GM23338 (cell line): ENCODE measurements at regions not wholly inside any gene's neighbourhood (a gene's known extent, or its start where the extent isn't known, plus 50 kb on each side); places are given as distances from the start of the nearest gene placed in this dataset.

Experiments
- ATAC-seq: fragments of 200-7000 bp; cut with Tn5 transposase; 3 replicates; pipeline ENCODE4 v1.9.1; 2020
- DNase-seq: peaks from one replicate; pipeline ENCODE4 v3.0.0-alpha.2; 2015; ENCODE audit warnings: low spot score
- H2AFZ ChIP-seq: fragments of 200-600 bp; sonication (generic); 2 replicates; pipeline ENCODE4 v1.8.0; 2016; ENCODE audit warnings: antibody characterized with exemption, mild to moderate bottlenecking, moderate library complexity
- H3F3A ChIP-seq: fragments of 200-600 bp; sonication (generic); replicated peaks from 2 replicates; pipeline ENCODE4 v1.8.0; 2017; ENCODE audit warnings: antibody characterized with exemption, mixed run types, low read depth
- H3K27ac ChIP-seq: fragments of 200-600 bp; sonication (generic); 2 replicates; pipeline ENCODE4 v1.6.1; 2016; ENCODE audit warnings: low read depth
- H3K27me3 ChIP-seq: fragments of 200-600 bp; sonication (generic); 2 replicates; pipeline ENCODE4 v1.8.0; 2016; ENCODE audit warnings: mild to moderate bottlenecking, mixed run types, moderate library complexity; ENCODE audit not compliant: insufficient read depth
- H3K36me3 ChIP-seq: fragments of 200-600 bp; sonication (generic); 2 replicates; pipeline ENCODE4 v1.8.0; 2016; ENCODE audit warnings: mild to moderate bottlenecking; ENCODE audit not compliant: insufficient read depth
- H3K4me1 ChIP-seq: fragments of 200-600 bp; sonication (generic); 2 replicates; pipeline ENCODE4 v1.8.0; 2016; ENCODE audit warnings: mild to moderate bottlenecking, moderate library complexity; ENCODE audit not compliant: insufficient read depth
- H3K4me2 ChIP-seq: fragments of 200-600 bp; sonication (generic); 2 replicates; pipeline ENCODE4 v1.7.1; 2017; ENCODE audit warnings: mixed run types
- H3K4me3 ChIP-seq: fragments of 200-600 bp; sonication (generic); 2 replicates; pipeline ENCODE4 v1.6.1; 2016; ENCODE audit warnings: mixed run types
- H3K79me2 ChIP-seq: fragments of 200-600 bp; sonication (generic); replicated peaks from 2 replicates; pipeline ENCODE4 v1.8.0; 2017; ENCODE audit warnings: mild to moderate bottlenecking; ENCODE audit not compliant: insufficient read depth
- H3K9me2 ChIP-seq: fragments of 200-600 bp; sonication (generic); 2 replicates; pipeline ENCODE4 v1.8.0; 2017; ENCODE audit not compliant: insufficient read depth
- H4K20me1 ChIP-seq: fragments of 200-600 bp; sonication (generic); replicated peaks from 2 replicates; pipeline ENCODE4 v1.8.0; 2017; ENCODE audit warnings: mild to moderate bottlenecking; ENCODE audit not compliant: insufficient read depth
- H3K27ac Mint-ChIP-seq: 2 replicates; pipeline ENCODE4 v1.8.0; 2020; ENCODE audit warnings: inconsistent platforms, mild to moderate bottlenecking, moderate library complexity, mixed read lengths
- H3K27me3 Mint-ChIP-seq: 3 replicates; pipeline ENCODE4 v1.8.0; 2022; ENCODE audit warnings: low read depth, mild to moderate bottlenecking, moderate library complexity, mixed read lengths, inconsistent platforms; ENCODE audit not compliant: insufficient read depth, poor library complexity
- H3K36me3 Mint-ChIP-seq: 3 replicates; pipeline ENCODE4 v1.8.0; 2021; ENCODE audit warnings: low read depth, mild to moderate bottlenecking, inconsistent platforms, moderate library complexity, mixed read lengths
- H3K4me1 Mint-ChIP-seq: 3 replicates; pipeline ENCODE4 v1.8.0; 2020; ENCODE audit warnings: mild to moderate bottlenecking, inconsistent platforms, mixed read lengths
- H3K4me3 Mint-ChIP-seq: 3 replicates; pipeline ENCODE4 v1.8.0; 2021; ENCODE audit warnings: moderate library complexity, mild to moderate bottlenecking, inconsistent platforms, mixed read lengths
- H3K9me3 Mint-ChIP-seq: 3 replicates; pipeline ENCODE4 v1.8.0; 2020; ENCODE audit warnings: moderate library complexity, mild to moderate bottlenecking, inconsistent platforms, mixed read lengths
- CREB1 ChIP-seq: fragments of 250-450 bp; sonication (Bioruptor Pico); IDR thresholded peaks from 2 replicates; pipeline ENCODE4 v1.5.0; 2020; ENCODE audit warnings: low read depth, mild to moderate bottlenecking, moderate library complexity
- CTCF ChIP-seq, 2 experiments: fragments of 200-600 bp in 1 of 2; sonication (generic) in 1 of 2; conservative IDR thresholded peaks; 2 replicates each; pipeline versions ENCODE4 v1.5.1 to v1.6.1; 2016 to 2017; ENCODE audit warnings: antibody characterized with exemption in 2 of 2, low read depth in 2 of 2, mild to moderate bottlenecking in 2 of 2, moderate library complexity in 1 of 2
- ETS1 ChIP-seq: IDR thresholded peaks from 2 replicates; pipeline ENCODE4 v1.6.1; 2016; ENCODE audit warnings: antibody characterized with exemption
- EZH2 ChIP-seq: fragments of 200-600 bp; sonication (generic); IDR thresholded peaks from one replicate; pipeline ENCODE4 v1.8.0; 2017; ENCODE audit warnings: antibody characterized with exemption, mild to moderate bottlenecking, low read depth; ENCODE audit not compliant: unreplicated experiment
- EZH2phosphoT487 ChIP-seq: fragments of 200-600 bp; sonication (generic); IDR thresholded peaks from one replicate; pipeline ENCODE4 v1.8.1; 2018; ENCODE audit warnings: antibody characterized with exemption; ENCODE audit not compliant: unreplicated experiment
- JUNB ChIP-seq: IDR thresholded peaks from one replicate; pipeline ENCODE4 v1.6.1; 2016; ENCODE audit warnings: antibody characterized with exemption; ENCODE audit not compliant: unreplicated experiment
- NANOG ChIP-seq: IDR thresholded peaks from 2 replicates; pipeline ENCODE4 v1.6.1; 2016; ENCODE audit warnings: antibody characterized with exemption, borderline replicate concordance
- POLR2AphosphoS5 ChIP-seq: IDR thresholded peaks from 2 replicates; pipeline ENCODE4 v1.6.1; 2016; ENCODE audit warnings: antibody characterized with exemption, low read depth
- REST ChIP-seq: IDR thresholded peaks from one replicate; pipeline ENCODE4 v1.6.1; 2018; ENCODE audit warnings: antibody characterized with exemption; ENCODE audit not compliant: unreplicated experiment
- STAT1 ChIP-seq: IDR thresholded peaks from one replicate; pipeline ENCODE4 v1.6.1; 2016; ENCODE audit warnings: antibody characterized with exemption; ENCODE audit not compliant: unreplicated experiment
- ZNF114 ChIP-seq: fragments of 250-450 bp; sonication (Bioruptor Pico); IDR thresholded peaks from 2 replicates; pipeline ENCODE4 v1.5.0; 2020; ENCODE audit warnings: mild to moderate bottlenecking, moderate library complexity
- ZNF331 ChIP-seq: fragments of 250-450 bp; sonication (Bioruptor Pico); IDR thresholded peaks from 2 replicates; pipeline ENCODE4 v1.5.0; 2020; ENCODE audit warnings: low read depth, mild to moderate bottlenecking, moderate library complexity
- ZNF462 ChIP-seq: fragments of 250-450 bp; sonication (Bioruptor Pico); IDR thresholded peaks from 2 replicates; pipeline ENCODE4 v1.5.0; 2020; ENCODE audit warnings: mild to moderate bottlenecking, moderate library complexity

GRCh38 chr2:180618570-180618969 is 361.8 kb upstream of the UBE2E3 start:
- Histone ChIP-seq H3K9me2 (0 out of 2 replicates have a peak, but pooled peaks cover 9% of the 10 kb centered on the region), H2AFZ (no peak overlapping the region), H3K36me3 (no peaks in the 10 kb centered on the region), H4K20me1 (no peaks in the 10 kb centered on the region), H3K79me2 (no peaks in the 10 kb centered on the region), H3K4me3 (no peak overlapping the region), H3K4me1 (no peaks in the 10 kb centered on the region), H3K27ac (no peak overlapping the region), H3K27me3 (no peaks in the 10 kb centered on the region), H3K4me2 (no peak overlapping the region), H3F3A (no peaks in the 10 kb centered on the region)
- Mint-ChIP-seq H3K4me3 (no peak overlapping the region), H3K27ac (no peak overlapping the region), H3K36me3 (no peaks in the 10 kb centered on the region), H3K9me3 (peaks cover 3% of the 10 kb centered on the region; the same call in 1 of the 3 replicates), H3K27me3 (no peaks in the 10 kb centered on the region), H3K4me1 (no peaks in the 10 kb centered on the region)
- ATAC-seq (no peak), DNase-seq (no peak)
- TF ChIP-seq EZH2 (no peak), CREB1 (no peak), STAT1 (no peak), EZH2phosphoT487 (no peak), REST (no peak), JUNB (no peak), CTCF (conservative IDR thresholded peaks at IDR 0.05; ENCODE audit: low read depth in 2 of 2) (no peak), POLR2AphosphoS5 (no peak), ZNF462 (CRISPR knock-in tag) (no peak), ZNF114 (CRISPR knock-in tag) (no peak), ETS1 (no peak), ZNF331 (no peak), NANOG (no peak)
